DMS153 treated with DMSO at 0.1 percent for 48 hours (cell line): ENCODE measurements at regions not wholly inside any gene's neighbourhood (a gene's known extent, or its start where the extent isn't known, plus 50 kb on each side); places are given as distances from the start of the nearest gene placed in this dataset.
"Not testable (repeated sequence)": the region's sequence is repeated elsewhere in the genome, so short reads cannot be mapped to it uniquely, and the experiment has no call there.

Source experiments
- DNase-seq: peaks from one replicate; lab custom pipeline; 2025; ENCODE audit not compliant: unreplicated experiment; lab: John Stamatoyannopoulos, UW

- no peak for DNase-seq
Measured at GRCh38 chr5:16392718-16393117, 72.9 kb downstream of the ZNF622 start.

GRCh38 chr5:16391858-16392649 lies 73.5 kb downstream of the ZNF622 start:
- DNase-seq, result no peak

DNA sequence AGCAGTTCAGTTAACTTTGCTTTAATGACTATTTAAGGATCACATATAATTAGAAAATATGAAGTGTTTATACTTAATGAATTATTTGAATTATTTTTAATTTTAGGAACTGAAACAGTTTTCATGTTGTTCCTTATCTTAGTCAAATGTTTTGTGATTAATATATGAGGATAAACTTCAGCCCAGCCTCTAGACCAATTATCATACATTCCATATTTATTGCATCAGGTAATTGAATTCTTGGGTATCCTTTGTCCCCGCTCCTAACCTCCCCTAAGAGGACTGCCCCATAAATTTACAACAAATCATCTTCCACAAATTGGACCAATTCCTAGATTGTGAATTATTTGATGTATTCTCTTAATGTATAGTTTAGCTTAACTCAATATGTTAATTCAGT lies 74.8 kb downstream of the ZNF622 start:
- DNase-seq, result no peak

GRCh38 chr5:16385516-16386090 lies 80.0 kb downstream of the ZNF622 start:
- DNase-seq, result no peak

- no peak for DNase-seq
Measured at GRCh38 chr5:16384804-16385203, 80.8 kb downstream of the ZNF622 start.

- DNase-seq, result no peak
Measured at GRCh38 chr5:16384222-16384621, 81.4 kb downstream of the ZNF622 start.

DNA sequence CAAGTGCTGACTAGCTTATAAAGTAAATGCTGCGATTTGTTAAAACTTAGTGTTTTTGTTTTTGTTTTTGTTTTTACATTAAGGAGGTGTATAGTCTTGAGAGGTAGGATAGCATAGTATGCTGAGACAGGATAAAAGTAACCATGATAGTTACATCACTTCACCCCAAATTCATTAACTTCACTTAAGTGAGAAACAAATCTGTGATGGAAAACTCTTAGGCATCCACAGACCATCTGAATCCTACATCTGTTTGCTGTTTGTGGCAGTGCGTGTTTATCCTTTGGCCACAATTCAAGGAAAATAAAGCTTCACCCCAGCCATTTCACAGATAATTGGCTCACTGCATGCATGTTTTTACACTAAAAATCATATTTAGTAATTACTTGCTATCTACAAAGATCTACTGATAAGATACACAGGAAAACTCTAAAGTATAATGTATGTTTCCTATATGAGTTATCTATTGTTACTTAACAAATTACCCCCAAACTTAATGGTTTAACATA lies 82.0 kb downstream of the ZNF622 start:
- DNase-seq, result no peak

DNA sequence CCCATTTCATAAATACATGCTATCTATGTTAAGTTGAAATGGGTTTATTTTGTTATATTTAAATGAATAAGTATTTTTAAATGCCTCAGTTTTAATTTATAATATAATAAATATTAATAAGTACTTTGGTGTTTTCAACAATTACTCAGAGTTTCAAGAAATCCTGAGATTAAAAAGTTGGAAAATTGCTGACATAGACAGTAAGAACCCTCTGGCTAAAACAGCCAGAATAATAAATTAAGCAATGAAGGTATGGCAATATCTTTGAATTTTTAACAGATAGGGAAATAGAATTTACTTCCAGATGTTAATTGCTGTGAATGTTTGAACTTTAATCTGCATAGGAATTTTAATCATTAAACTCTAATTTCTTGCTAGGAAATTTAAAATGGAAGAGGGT lies 83.6 kb downstream of the ZNF622 start:
- DNase-seq, result no peak

DNA sequence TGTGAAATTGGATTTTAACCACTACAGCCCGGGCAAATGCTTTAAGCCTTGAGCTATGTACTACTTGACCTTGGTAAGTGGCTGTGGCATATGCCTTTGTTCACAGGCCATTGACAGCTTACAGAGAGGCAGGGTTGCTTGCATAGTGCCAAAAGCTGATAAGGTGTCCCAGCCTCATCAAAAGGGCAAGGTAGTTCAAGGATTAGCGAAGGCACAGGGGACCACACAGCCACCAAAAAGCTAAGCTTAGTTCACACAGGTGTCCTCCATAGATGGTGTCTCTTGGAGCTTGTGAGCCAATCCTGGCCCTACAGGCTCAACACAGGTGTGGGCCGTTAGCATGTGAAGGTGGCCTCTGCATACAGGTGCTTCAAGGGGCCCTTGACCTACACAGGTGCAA lies 86.8 kb downstream of the ZNF622 start:
- DNase-seq, result no peak

DNA sequence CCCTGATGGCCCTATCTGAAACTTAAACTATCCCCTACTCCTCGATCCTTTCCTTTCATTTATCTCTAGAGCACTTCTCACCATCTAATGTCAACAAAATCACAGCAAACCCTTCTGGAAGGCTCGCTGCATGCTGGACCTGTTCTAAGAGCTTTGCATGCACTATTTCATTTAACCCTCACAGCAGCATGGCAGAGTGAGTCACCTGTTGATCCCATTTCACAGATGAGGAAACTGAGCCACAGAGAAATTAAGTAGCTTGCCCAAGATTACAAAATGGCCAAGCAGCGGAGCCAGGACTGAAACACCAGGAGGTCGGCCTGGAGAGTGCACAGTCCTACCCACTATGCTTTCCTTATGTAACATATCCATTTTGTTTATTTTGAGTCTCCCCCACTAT lies 93.1 kb downstream of the ZNF622 start:
- no peak for DNase-seq

DNA sequence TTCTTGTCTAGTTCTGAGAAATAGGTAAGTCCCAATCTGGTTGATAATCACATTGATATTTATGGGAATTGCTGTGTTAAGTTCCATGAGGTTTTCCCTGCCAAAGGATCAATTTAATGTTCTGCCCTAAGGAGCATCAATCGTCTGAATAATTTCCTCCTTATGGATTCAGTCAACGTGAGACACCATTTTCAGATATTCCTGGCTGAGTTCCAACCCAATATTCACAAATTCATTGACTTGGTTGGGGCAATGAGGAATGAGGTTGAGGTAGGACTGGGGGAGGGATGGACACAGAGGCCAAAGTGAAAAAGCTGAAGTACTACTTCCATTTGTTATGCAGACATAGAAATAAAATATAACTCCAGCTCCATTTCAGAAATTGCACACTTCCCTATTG lies 99.1 kb downstream of the ZNF622 start:
- no peak for DNase-seq

GRCh38 chr5:16364910-16365309 lies 100.7 kb downstream of the ZNF622 start:
- DNase-seq, result no peak

GRCh38 chr5:16353439-16353838 lies 112.2 kb downstream of the ZNF622 start:
- not testable (repeated sequence) for DNase-seq

- no peak for DNase-seq
Measured at GRCh38 chr5:16350816-16351215, 114.8 kb downstream of the ZNF622 start.

- DNase-seq, result no peak
Measured at GRCh38 chr5:16346380-16346779, 119.2 kb downstream of the ZNF622 start.

GRCh38 chr5:16345454-16345853 lies 120.1 kb downstream of the ZNF622 start:
- peak; percentile 38 for DNase-seq

GRCh38 chr5:16326137-16326536 lies 139.5 kb downstream of the ZNF622 start:
- no peak for DNase-seq

GRCh38 chr5:16321284-16321683 lies 141.7 kb upstream of the MARCHF11 start:
- DNase-seq, result no peak

- DNase-seq, result no peak
Measured at GRCh38 chr5:16315501-16315900, 135.9 kb upstream of the MARCHF11 start.

GRCh38 chr5:16313761-16314160 lies 134.2 kb upstream of the MARCHF11 start:
- DNase-seq, result peak; percentile 57

GRCh38 chr5:16312785-16313184 lies 133.2 kb upstream of the MARCHF11 start:
- no peak for DNase-seq

DNA sequence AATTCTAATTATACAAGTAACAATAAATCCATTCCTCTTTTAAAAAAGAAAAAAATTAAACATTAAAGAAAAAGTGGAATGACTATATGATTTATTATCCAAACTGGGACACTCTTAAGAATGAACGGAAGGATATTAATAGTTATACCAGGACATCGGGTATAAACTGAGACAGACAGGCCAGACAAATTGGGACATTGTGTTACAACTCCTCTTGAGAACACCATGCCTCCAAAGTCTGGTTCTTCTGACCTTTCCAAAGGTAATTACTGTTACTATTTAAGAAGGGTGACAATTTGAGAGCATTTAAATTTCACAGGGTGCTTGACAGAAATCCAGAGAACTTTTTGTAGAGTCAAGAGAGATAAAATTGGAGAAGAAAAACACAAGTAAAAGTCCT lies 132.1 kb upstream of the MARCHF11 start:
- no peak for DNase-seq

DNA sequence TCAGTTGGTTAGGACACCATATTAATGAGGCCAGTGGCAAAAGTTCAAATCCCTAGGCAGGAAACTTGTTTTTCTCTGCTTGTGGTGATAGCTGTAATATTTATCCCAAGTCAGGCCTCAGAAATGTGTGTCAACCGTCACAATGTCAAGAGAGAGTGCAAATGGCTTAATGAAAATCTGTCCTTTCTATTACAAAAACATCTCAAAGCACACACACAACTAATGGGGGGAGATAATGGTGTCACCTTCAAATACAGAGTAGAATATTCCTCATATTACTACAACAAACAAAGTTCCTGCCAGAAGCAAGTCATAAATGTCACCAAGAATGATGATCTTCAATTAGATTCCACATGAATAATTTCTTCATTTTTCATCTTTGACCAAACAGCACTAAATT lies 127.2 kb upstream of the MARCHF11 start:
- no peak for DNase-seq
